Karpas-422 (cell line): ENCODE measurements at regions not wholly inside any gene's neighbourhood (a gene's known extent, or its start where the extent isn't known, plus 50 kb on each side); places are given as distances from the start of the nearest gene placed in this dataset.

ENCODE experiments used
- DNase-seq: peaks from one replicate; pipeline ENCODE4 v3.0.0-alpha.2; 2015
- H2AFZ ChIP-seq: fragments of 200-600 bp; sonication (generic); 2 replicates; pipeline ENCODE4 v1.6.1; 2014; ENCODE audit warnings: antibody characterized with exemption, low read length, mixed read lengths
- H3K27ac ChIP-seq: fragments of 200-600 bp; sonication (generic); 2 replicates; pipeline ENCODE4 v1.5.1; 2014; ENCODE audit warnings: mild to moderate bottlenecking, low read length, moderate library complexity
- H3K27me3 ChIP-seq: fragments of 200-600 bp; sonication (generic); 2 replicates; pipeline ENCODE4 v1.6.1; 2014; ENCODE audit warnings: low read length, mixed read lengths
- H3K36me3 ChIP-seq: fragments of 200-600 bp; sonication (generic); 2 replicates; pipeline ENCODE4 v1.6.1; 2014; ENCODE audit warnings: low read length, mixed read lengths; ENCODE audit not compliant: insufficient read depth
- H3K4me1 ChIP-seq: fragments of 200-600 bp; sonication (generic); 2 replicates; pipeline ENCODE4 v1.6.1; 2014; ENCODE audit warnings: mild to moderate bottlenecking, low read length, mixed read lengths
- H3K4me2 ChIP-seq: fragments of 200-600 bp; sonication (generic); 2 replicates; pipeline ENCODE4 v1.6.1; 2014; ENCODE audit warnings: low read length, low read depth, mild to moderate bottlenecking; ENCODE audit not compliant: poor library complexity, severe bottlenecking
- H3K4me3 ChIP-seq: fragments of 200-600 bp; sonication (generic); 2 replicates; pipeline ENCODE4 v1.5.1; 2014; ENCODE audit warnings: mild to moderate bottlenecking, antibody characterized with exemption, low read length, mixed read lengths
- H3K79me2 ChIP-seq: fragments of 200-600 bp; sonication (generic); 2 replicates; pipeline ENCODE4 v1.6.1; 2014; ENCODE audit warnings: mild to moderate bottlenecking, low read length, mixed read lengths
- H3K9ac ChIP-seq: fragments of 200-600 bp; sonication (generic); 2 replicates; pipeline ENCODE4 v1.6.0; 2014; ENCODE audit warnings: low read length
- H3K9me2 ChIP-seq: fragments of 200-600 bp; sonication (generic), shearing (Covaris generic); replicated peaks from 2 replicates; pipeline ENCODE4 v1.6.0; 2014; ENCODE audit warnings: mild to moderate bottlenecking, low read length, moderate library complexity; ENCODE audit not compliant: insufficient read depth
- H3K9me3 ChIP-seq: fragments of 300-700, 200-600 bp; sonication (generic); 2 replicates; pipeline ENCODE4 v1.6.1; 2014; ENCODE audit warnings: low read length, mixed read lengths
- H4K20me1 ChIP-seq: fragments of 200-600 bp; sonication (generic); 2 replicates; pipeline ENCODE4 v1.6.1; 2014; ENCODE audit warnings: mild to moderate bottlenecking, antibody characterized with exemption, low read length, low read depth; ENCODE audit not compliant: insufficient read depth

DNA sequence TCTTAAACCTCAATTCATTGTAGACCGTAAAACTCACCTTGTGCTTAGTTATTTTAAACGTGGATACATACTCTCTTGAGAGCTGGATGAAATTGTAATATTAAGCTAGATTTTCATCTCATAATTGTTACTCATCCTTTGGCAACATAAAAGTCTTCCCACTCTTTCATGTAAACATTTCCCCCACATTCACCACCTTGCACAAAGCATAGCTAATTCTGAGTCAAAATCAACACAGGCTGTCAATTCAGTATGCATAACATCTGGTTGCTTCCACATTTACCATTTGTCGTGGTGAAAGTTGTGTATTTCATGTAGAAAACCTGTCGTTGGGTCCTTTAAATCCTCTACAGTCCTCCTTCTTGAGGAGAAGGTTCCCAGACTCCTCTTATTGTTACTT lies 524.6 kb downstream of the OTOL1 start:
- Histone ChIP-seq H3K9ac (no peak overlapping the region), H3K4me3 (no peak overlapping the region), H3K4me1 (no peaks in the 10 kb centered on the region), H3K4me2 (no peak overlapping the region), H3K36me3 (no peaks in the 10 kb centered on the region), H3K27ac (no peak overlapping the region), H3K79me2 (no peaks in the 10 kb centered on the region), H3K9me2 (no peaks in the 10 kb centered on the region), H3K9me3 (peaks cover 27% of the 10 kb centered on the region), H3K27me3 (no peaks in the 10 kb centered on the region), H2AFZ (no peak overlapping the region), H4K20me1 (no peaks in the 10 kb centered on the region)
- DNase-seq, result no peak

DNA sequence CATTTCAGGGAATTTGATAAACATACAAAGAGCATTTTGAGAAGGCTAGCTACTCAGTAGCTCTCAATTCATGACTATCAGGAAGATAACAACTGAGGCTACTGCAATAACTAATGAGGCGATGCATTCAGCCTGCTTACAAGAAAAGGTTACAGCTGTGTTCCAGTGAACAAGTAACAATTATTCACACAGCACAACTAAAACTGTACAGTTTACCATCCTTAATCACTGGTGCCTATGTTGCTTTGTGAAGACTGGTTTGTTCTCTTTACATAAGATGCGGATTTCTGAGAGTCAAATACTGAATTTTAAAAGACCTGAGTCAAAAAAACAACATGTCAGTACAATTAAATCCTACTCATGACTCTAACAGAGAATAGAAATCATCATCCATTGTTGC lies 526.3 kb downstream of the OTOL1 start:
- Histone ChIP-seq H3K79me2 (no peaks in the 10 kb centered on the region), H3K9ac (no peak overlapping the region), H3K36me3 (no peaks in the 10 kb centered on the region), H3K27ac (no peak overlapping the region), H3K4me2 (no peak overlapping the region), H3K27me3 (no peaks in the 10 kb centered on the region), H4K20me1 (no peaks in the 10 kb centered on the region), H2AFZ (no peak overlapping the region), H3K9me2 (no peaks in the 10 kb centered on the region), H3K4me1 (no peaks in the 10 kb centered on the region), H3K9me3 (peaks cover 40% of the 10 kb centered on the region), H3K4me3 (no peak overlapping the region)
- DNase-seq, result no peak

DNA sequence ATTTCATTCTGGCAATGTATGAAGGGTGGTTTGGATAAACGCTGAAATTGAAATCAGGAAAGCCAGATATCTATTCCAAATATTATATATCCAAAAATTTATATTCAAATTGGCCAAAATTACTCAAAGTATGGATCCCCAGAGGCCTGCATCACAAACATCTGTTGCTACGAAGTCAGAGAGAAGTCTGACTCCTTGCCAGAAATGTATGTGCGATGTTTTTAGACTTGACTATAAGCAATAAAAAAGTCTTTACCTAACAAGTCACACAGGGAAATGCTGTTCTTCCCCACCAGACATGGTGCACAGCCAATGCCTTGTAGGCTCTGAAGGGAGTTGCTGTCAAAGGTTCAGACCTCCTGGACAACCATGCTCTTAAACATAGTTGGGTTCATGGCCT lies 533.1 kb downstream of the OTOL1 start:
- Histone ChIP-seq H3K79me2 (no peaks in the 10 kb centered on the region), H3K27ac (no peak overlapping the region), H3K9me2 (no peaks in the 10 kb centered on the region), H3K27me3 (no peaks in the 10 kb centered on the region), H3K4me2 (no peak overlapping the region), H3K4me3 (no peak overlapping the region), H2AFZ (no peak overlapping the region), H3K9ac (no peak overlapping the region), H3K36me3 (no peaks in the 10 kb centered on the region), H3K9me3 (peaks cover 36% of the 10 kb centered on the region), H3K4me1 (no peaks in the 10 kb centered on the region), H4K20me1 (no peaks in the 10 kb centered on the region)
- DNase-seq, result no peak

DNA sequence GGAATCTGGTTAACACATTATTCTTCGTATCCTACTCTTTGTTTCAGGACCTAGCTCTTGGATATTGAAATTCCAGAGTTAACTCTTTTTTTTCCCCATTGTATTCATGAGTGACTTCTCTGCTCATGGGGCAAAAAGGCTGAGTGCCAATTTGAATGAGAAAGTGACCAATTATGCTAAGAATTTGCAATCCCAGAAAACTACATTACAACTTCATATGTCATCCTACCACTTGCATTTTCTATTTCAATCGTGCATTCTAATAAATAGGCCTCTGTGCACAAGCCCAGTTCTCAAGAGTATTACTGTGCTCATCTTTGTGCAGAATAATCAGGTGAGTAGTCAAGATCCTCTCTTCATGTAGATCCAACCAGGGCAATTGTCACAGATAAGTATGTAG lies 537.8 kb downstream of the OTOL1 start:
- Histone ChIP-seq H4K20me1 (no peaks in the 10 kb centered on the region), H3K4me3 (no peak overlapping the region), H3K9ac (no peak overlapping the region), H3K4me2 (no peak overlapping the region), H3K79me2 (no peaks in the 10 kb centered on the region), H3K9me2 (no peaks in the 10 kb centered on the region), H3K9me3 (peaks cover 29% of the 10 kb centered on the region), H3K36me3 (no peaks in the 10 kb centered on the region), H3K27ac (no peak overlapping the region), H3K4me1 (no peaks in the 10 kb centered on the region), H2AFZ (no peak overlapping the region), H3K27me3 (no peaks in the 10 kb centered on the region)
- no peak for DNase-seq

DNA sequence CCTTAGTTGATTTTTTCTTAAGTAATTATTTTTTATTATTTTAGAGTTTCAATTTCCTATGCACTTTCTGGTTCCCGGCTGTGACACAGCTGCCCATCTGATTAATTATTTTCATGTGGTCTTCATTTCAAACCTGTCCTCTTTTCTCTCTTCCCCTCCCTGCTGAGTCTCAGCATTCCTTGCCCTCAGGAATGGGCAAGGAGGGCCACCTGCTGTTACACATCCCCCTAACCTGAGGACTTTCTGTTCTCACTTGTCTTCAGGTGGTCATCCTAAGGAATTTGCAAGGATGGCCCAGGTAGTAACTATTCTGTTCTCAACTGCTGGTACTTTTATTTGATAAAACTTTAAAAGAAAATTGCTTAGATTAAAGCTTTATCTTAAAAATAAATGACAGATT lies 545.0 kb downstream of the OTOL1 start:
- Histone ChIP-seq H4K20me1 (no peaks in the 10 kb centered on the region), H2AFZ (no peak overlapping the region), H3K9me2 (no peaks in the 10 kb centered on the region), H3K79me2 (no peaks in the 10 kb centered on the region), H3K4me3 (no peak overlapping the region), H3K4me1 (no peaks in the 10 kb centered on the region), H3K4me2 (no peak overlapping the region), H3K36me3 (no peaks in the 10 kb centered on the region), H3K27me3 (no peaks in the 10 kb centered on the region), H3K9me3 (peaks cover 11% of the 10 kb centered on the region), H3K27ac (no peak overlapping the region), H3K9ac (no peak overlapping the region)
- DNase-seq, result no peak

DNA sequence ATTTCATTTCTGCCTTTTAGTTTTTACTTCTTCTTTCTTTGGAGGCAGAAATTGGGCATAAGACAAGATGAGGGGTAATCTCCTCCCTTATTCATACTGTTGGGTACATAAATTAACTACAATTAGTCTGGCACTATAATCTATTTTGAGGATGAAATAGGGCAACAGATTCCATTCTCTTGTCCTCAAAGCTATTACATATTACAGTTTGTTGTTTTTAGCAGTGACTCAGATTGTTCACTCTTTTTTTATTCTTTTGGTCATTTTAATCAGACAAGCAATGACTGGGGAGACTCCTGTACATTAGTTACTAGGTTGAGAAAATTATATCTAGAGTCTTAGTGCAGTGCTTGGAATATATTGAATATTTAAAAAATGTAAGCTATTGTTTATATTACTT lies 556.0 kb downstream of the OTOL1 start:
- H3K9me2 ChIP-seq, result no peaks in the 10 kb centered on the region
- no peaks in the 10 kb centered on the region for H3K36me3 ChIP-seq
- H2AFZ ChIP-seq, result no peak overlapping the region
- H3K4me1 ChIP-seq, result no peaks in the 10 kb centered on the region
- no peaks in the 10 kb centered on the region for H3K27me3 ChIP-seq
- no peak overlapping the region for H3K4me2 ChIP-seq
- H4K20me1 ChIP-seq, result no peaks in the 10 kb centered on the region
- H3K79me2 ChIP-seq, result no peaks in the 10 kb centered on the region
- H3K4me3 ChIP-seq, result no peak overlapping the region
- no peak overlapping the region for H3K27ac ChIP-seq
- H3K9ac ChIP-seq, result no peak overlapping the region
- no peak for DNase-seq
- H3K9me3 ChIP-seq, result peaks cover 3% of the 10 kb centered on the region

DNA sequence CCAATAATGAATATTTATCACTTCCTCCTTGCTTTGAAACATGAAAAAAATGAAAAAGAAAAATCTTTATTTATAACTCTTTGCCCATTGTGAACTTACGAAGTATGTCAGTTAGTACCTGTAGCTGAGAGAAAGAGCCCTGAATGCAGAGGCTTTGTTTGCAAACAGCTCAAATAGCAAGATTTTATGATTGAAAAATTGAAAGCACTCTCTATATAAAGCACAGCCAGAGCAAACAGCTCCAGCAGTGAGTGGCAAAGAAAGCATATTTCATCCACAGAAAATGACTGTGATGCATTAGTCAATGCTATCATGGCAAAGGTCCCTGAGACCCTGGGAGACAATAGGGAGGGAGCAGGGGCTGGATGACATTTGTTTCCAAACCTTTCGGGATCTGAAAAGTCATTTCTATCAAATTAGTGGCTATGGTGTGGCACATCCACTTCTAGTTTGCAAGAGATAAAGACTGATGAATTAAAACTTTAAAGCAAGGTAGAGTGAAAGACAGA lies 576.1 kb downstream of the OTOL1 start:
- no peaks in the 10 kb centered on the region; the same call in 1 of the 2 replicates for H3K9me2 ChIP-seq
- H3K27ac ChIP-seq, result no peak overlapping the region
- H2AFZ ChIP-seq, result no peak overlapping the region
- no peak overlapping the region for H3K4me2 ChIP-seq
- no peaks in the 10 kb centered on the region for H4K20me1 ChIP-seq
- H3K4me1 ChIP-seq, result no peaks in the 10 kb centered on the region
- DNase-seq, result no peak
- H3K27me3 ChIP-seq, result no peaks in the 10 kb centered on the region
- no peaks in the 10 kb centered on the region for H3K79me2 ChIP-seq
- H3K9me3 ChIP-seq, result peaks cover 14% of the 10 kb centered on the region
- no peak overlapping the region for H3K4me3 ChIP-seq
- no peak overlapping the region for H3K9ac ChIP-seq
- H3K36me3 ChIP-seq, result no peaks in the 10 kb centered on the region

DNA sequence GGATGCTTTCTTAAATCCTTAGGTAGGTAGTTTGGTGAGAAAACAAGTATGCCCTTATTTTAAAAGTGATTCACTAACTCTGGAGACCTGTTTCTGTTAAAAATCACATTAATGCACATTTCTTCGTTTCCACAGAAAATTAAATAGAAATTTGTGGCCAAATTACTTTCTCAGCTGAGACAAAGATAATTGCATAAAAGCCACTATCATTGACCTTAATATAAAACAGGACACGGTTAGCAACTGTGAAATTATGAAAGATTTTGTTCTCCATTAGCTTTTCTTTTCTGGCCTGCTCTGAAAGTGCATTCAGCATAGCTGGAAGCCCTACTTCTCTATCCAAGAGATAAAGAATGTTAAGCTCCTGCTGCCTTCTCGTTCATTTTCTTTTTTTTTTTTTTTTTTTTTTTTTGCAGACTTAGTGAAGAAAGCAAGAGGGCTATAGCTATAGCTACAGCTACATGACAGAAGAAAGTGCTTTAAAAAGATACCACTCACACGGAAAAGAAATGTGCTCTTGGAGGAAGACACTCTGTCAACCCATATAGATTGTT lies 576.9 kb downstream of the OTOL1 start:
- Histone ChIP-seq H3K4me2 (no peak overlapping the region), H3K9me2 (no peaks in the 10 kb centered on the region; the same call in 1 of the 2 replicates), H2AFZ (no peak overlapping the region), H3K79me2 (no peaks in the 10 kb centered on the region), H3K4me3 (no peak overlapping the region), H3K9me3 (peaks cover 14% of the 10 kb centered on the region), H4K20me1 (no peaks in the 10 kb centered on the region), H3K36me3 (no peaks in the 10 kb centered on the region), H3K27me3 (no peaks in the 10 kb centered on the region), H3K4me1 (no peaks in the 10 kb centered on the region), H3K27ac (no peak overlapping the region), H3K9ac (no peak overlapping the region)
- DNase-seq, result no peak

DNA sequence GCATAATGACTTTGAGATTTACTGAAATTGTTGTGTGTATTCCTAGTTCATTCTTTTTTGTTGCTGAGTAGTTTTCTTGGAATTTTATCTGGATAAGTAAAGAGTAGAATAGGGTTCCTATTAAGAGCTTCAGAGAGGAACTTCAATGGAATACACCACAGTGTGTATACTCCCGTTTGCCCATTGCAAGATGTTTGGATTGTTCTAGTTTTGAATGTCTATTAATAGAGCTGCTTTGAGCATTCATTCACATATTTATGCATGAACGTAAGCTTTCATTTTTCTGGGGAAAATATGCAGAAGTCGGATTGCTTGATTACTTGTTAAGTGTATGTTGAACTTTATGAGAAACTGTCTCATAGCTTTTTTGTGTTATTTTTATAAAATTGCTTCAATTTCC lies 580.5 kb downstream of the OTOL1 start:
- no peaks in the 10 kb centered on the region for H3K79me2 ChIP-seq
- no peak overlapping the region for H2AFZ ChIP-seq
- no peak overlapping the region for H3K4me2 ChIP-seq
- no peak overlapping the region for H3K27ac ChIP-seq
- H3K9me3 ChIP-seq, result peaks cover 7% of the 10 kb centered on the region
- H3K4me1 ChIP-seq, result no peaks in the 10 kb centered on the region
- H3K9me2 ChIP-seq, result no peaks in the 10 kb centered on the region; the same call in 1 of the 2 replicates
- no peaks in the 10 kb centered on the region for H4K20me1 ChIP-seq
- no peaks in the 10 kb centered on the region for H3K36me3 ChIP-seq
- H3K9ac ChIP-seq, result no peak overlapping the region
- no peak overlapping the region for H3K4me3 ChIP-seq
- no peaks in the 10 kb centered on the region for H3K27me3 ChIP-seq
- no peak for DNase-seq
